ENCODE measurements at regions not wholly inside any gene's neighbourhood (a gene's known extent, or its start where the extent isn't known, plus 50 kb on each side); places are given as distances from the start of the nearest gene placed in this dataset.
"Not testable (repeated sequence)": the region's sequence is repeated elsewhere in the genome, so short reads cannot be mapped to it uniquely, and the experiment has no call there.

GRCh38 chr2:173716458-173717052, 248.6 kb downstream of the SP3 start:
- Histone ChIP-seq H3K9me2 (replicated peaks; ENCODE audit: insufficient read depth, low read length) (no peaks in the 10 kb centered on the region), H3K27me3 (ENCODE audit: low read length) (no peaks in the 10 kb centered on the region), H2AFZ (ENCODE audit: low read depth, low read length, severe bottlenecking) (no peak overlapping the region), H3F3A (ENCODE audit: insufficient read depth) (no peaks in the 10 kb centered on the region), H3K9me3 (ENCODE audit: insufficient read depth, low read length) (no peaks in the 10 kb centered on the region), H3K9ac (ENCODE audit: low read length) (no peak overlapping the region), H3K4me2 (ENCODE audit: low read depth, low read length, poor library complexity, severe bottlenecking) (no peak overlapping the region), H3K79me2 (ENCODE audit: insufficient read depth, low read length) (no peaks in the 10 kb centered on the region), H3K4me3 (ENCODE audit: insufficient read depth, low read length, poor library complexity, severe bottlenecking) (no peak overlapping the region), H3K36me3 (ENCODE audit: low read length) (no peaks in the 10 kb centered on the region), H3K27ac (ENCODE audit: low read depth, low read length) (no peak overlapping the region), H4K20me1 (ENCODE audit: low read depth, low read length) (no peaks in the 10 kb centered on the region)
- TF ChIP-seq CTCF (IDR thresholded peaks at IDR 0.05; ENCODE audit: insufficient read depth, low read length, poor library complexity, severe bottlenecking) (no peak), EZH2phosphoT487 (conservative IDR thresholded peaks at IDR 0.05; ENCODE audit: low read length) (no peak)

- no peaks in the 10 kb centered on the region for H3K36me3 ChIP-seq (ENCODE audit: low read length)
- H3F3A ChIP-seq (ENCODE audit: insufficient read depth), result no peaks in the 10 kb centered on the region
- no peaks in the 10 kb centered on the region for H4K20me1 ChIP-seq (ENCODE audit: low read depth, low read length)
- H3K9me3 ChIP-seq (ENCODE audit: insufficient read depth, low read length), result no peaks in the 10 kb centered on the region
- no peak overlapping the region for H3K4me3 ChIP-seq (ENCODE audit: insufficient read depth, low read length, poor library complexity, severe bottlenecking)
- no peaks in the 10 kb centered on the region for H3K79me2 ChIP-seq (ENCODE audit: insufficient read depth, low read length)
- TF ChIP-seq EZH2phosphoT487 (conservative IDR thresholded peaks at IDR 0.05; ENCODE audit: low read length), result no peak
- TF ChIP-seq CTCF (IDR thresholded peaks at IDR 0.05; ENCODE audit: insufficient read depth, low read length, poor library complexity, severe bottlenecking), result no peak
- no peak overlapping the region for H3K27ac ChIP-seq (ENCODE audit: low read depth, low read length)
- H3K4me2 ChIP-seq (ENCODE audit: low read depth, low read length, poor library complexity, severe bottlenecking), result no peak overlapping the region
- no peak overlapping the region for H3K9ac ChIP-seq (ENCODE audit: low read length)
- H2AFZ ChIP-seq (ENCODE audit: low read depth, low read length, severe bottlenecking), result no peak overlapping the region
- H3K27me3 ChIP-seq (ENCODE audit: low read length), result no peaks in the 10 kb centered on the region
- H3K9me2 ChIP-seq (replicated peaks; ENCODE audit: insufficient read depth, low read length), result no peaks in the 10 kb centered on the region
These were observed 245.7 kb downstream of the SP3 start for GRCh38 chr2:173719471-173719870.

GRCh38 chr2:173720306-173720705, 244.9 kb downstream of the SP3 start:
- H3F3A ChIP-seq (ENCODE audit: insufficient read depth), result no peaks in the 10 kb centered on the region
- no peaks in the 10 kb centered on the region for H4K20me1 ChIP-seq (ENCODE audit: low read depth, low read length)
- no peak overlapping the region for H3K4me3 ChIP-seq (ENCODE audit: insufficient read depth, low read length, poor library complexity, severe bottlenecking)
- no peaks in the 10 kb centered on the region for H3K9me3 ChIP-seq (ENCODE audit: insufficient read depth, low read length)
- H3K36me3 ChIP-seq (ENCODE audit: low read length), result no peaks in the 10 kb centered on the region
- H3K9ac ChIP-seq (ENCODE audit: low read length), result no peak overlapping the region
- no peak overlapping the region for H3K4me2 ChIP-seq (ENCODE audit: low read depth, low read length, poor library complexity, severe bottlenecking)
- no peak overlapping the region for H2AFZ ChIP-seq (ENCODE audit: low read depth, low read length, severe bottlenecking)
- no peaks in the 10 kb centered on the region for H3K79me2 ChIP-seq (ENCODE audit: insufficient read depth, low read length)
- H3K9me2 ChIP-seq (replicated peaks; ENCODE audit: insufficient read depth, low read length), result no peaks in the 10 kb centered on the region
- H3K27me3 ChIP-seq (ENCODE audit: low read length), result no peaks in the 10 kb centered on the region
- no peak overlapping the region for H3K27ac ChIP-seq (ENCODE audit: low read depth, low read length)
- TF ChIP-seq EZH2phosphoT487 (conservative IDR thresholded peaks at IDR 0.05; ENCODE audit: low read length), result no peak

- H3K79me2 ChIP-seq (ENCODE audit: insufficient read depth, low read length), result no peaks in the 10 kb centered on the region
- H3K9me3 ChIP-seq (ENCODE audit: insufficient read depth, low read length), result no peaks in the 10 kb centered on the region
- TF ChIP-seq EZH2phosphoT487 (conservative IDR thresholded peaks at IDR 0.05; ENCODE audit: low read length), result no peak
- no peak for TF ChIP-seq CTCF (IDR thresholded peaks at IDR 0.05; ENCODE audit: insufficient read depth, low read length, poor library complexity, severe bottlenecking)
- H3F3A ChIP-seq (ENCODE audit: insufficient read depth), result no peaks in the 10 kb centered on the region
- H3K27me3 ChIP-seq (ENCODE audit: low read length), result no peaks in the 10 kb centered on the region
- no peaks in the 10 kb centered on the region for H4K20me1 ChIP-seq (ENCODE audit: low read depth, low read length)
- no peak overlapping the region for H3K27ac ChIP-seq (ENCODE audit: low read depth, low read length)
- H3K4me3 ChIP-seq (ENCODE audit: insufficient read depth, low read length, poor library complexity, severe bottlenecking), result no peak overlapping the region
- no peak overlapping the region for H3K9ac ChIP-seq (ENCODE audit: low read length)
- no peaks in the 10 kb centered on the region for H3K9me2 ChIP-seq (replicated peaks; ENCODE audit: insufficient read depth, low read length)
- no peaks in the 10 kb centered on the region for H3K36me3 ChIP-seq (ENCODE audit: low read length)
- H2AFZ ChIP-seq (ENCODE audit: low read depth, low read length, severe bottlenecking), result no peak overlapping the region
- no peak overlapping the region for H3K4me2 ChIP-seq (ENCODE audit: low read depth, low read length, poor library complexity, severe bottlenecking)
These were observed 230.4 kb downstream of the SP3 start for GRCh38 chr2:173734797-173735196.

GRCh38 chr2:173737954-173738575, 227.1 kb downstream of the SP3 start:
- not testable (repeated sequence) for H3K79me2 ChIP-seq (ENCODE audit: insufficient read depth, low read length)

More at GRCh38 chr2:173737954-173738575, 227.1 kb downstream of the SP3 start:
- not testable (repeated sequence) for H3K4me2 ChIP-seq (ENCODE audit: low read depth, low read length, poor library complexity, severe bottlenecking); H3K9ac ChIP-seq (ENCODE audit: low read length); H3K4me3 ChIP-seq (ENCODE audit: insufficient read depth, low read length, poor library complexity, severe bottlenecking); H2AFZ ChIP-seq (ENCODE audit: low read depth, low read length, severe bottlenecking); H3F3A ChIP-seq (ENCODE audit: insufficient read depth); H3K9me3 ChIP-seq (ENCODE audit: insufficient read depth, low read length); H4K20me1 ChIP-seq (ENCODE audit: low read depth, low read length); H3K9me2 ChIP-seq (replicated peaks; ENCODE audit: insufficient read depth, low read length); H3K36me3 ChIP-seq (ENCODE audit: low read length); H3K27me3 ChIP-seq (ENCODE audit: low read length); H3K27ac ChIP-seq (ENCODE audit: low read depth, low read length)
